Keratinocyte (primary cell): ENCODE measurements at regions not wholly inside any gene's neighbourhood (a gene's known extent, or its start where the extent isn't known, plus 50 kb on each side); places are given as distances from the start of the nearest gene placed in this dataset.

Experiments used
- DNase-seq: peaks from one replicate; pipeline ENCODE4 v3.0.0-alpha.2; 2011; ENCODE audit warnings: low read depth, missing footprints, low spot score
- FAIRE-seq: peaks from 2 replicates; lab custom pipeline; 2011; peaks lifted over from hg19 to GRCh38; lab: Jason Lieb, UNC
- H2AFZ ChIP-seq: 2 replicates; pipeline ENCODE4 v1.6.0; 2012; ENCODE audit warnings: low read length, control low read depth, inconsistent platforms; ENCODE audit not compliant: control insufficient read depth
- H3K27ac ChIP-seq: 2 replicates; pipeline ENCODE4 v1.5.1; 2011; ENCODE audit warnings: low read length; ENCODE audit not compliant: control insufficient read depth, insufficient read depth
- H3K27me3 ChIP-seq: 3 replicates; pipeline ENCODE4 v1.6.0; 2011; ENCODE audit warnings: low read length; ENCODE audit not compliant: control insufficient read depth, insufficient read depth; ENCODE audit errors: extremely low read depth
- H3K36me3 ChIP-seq, 2 experiments: 2 replicates in 1 of 2; 3 replicates in 1 of 2; pipeline ENCODE4 v1.5.1; 2011; ENCODE audit warnings: low read length in 2 of 2, mild to moderate bottlenecking in 1 of 2; ENCODE audit not compliant: control insufficient read depth in 2 of 2, insufficient read depth in 2 of 2; ENCODE audit errors: extremely low read depth in 1 of 2
- H3K4me1 ChIP-seq: 3 replicates; pipeline ENCODE4 v1.5.1; 2011; ENCODE audit warnings: low read length; ENCODE audit not compliant: control insufficient read depth, insufficient read depth; ENCODE audit errors: extremely low read depth
- H3K4me2 ChIP-seq: 3 replicates; pipeline ENCODE4 v1.6.0; 2011; ENCODE audit warnings: low read depth, low read length; ENCODE audit not compliant: control insufficient read depth, insufficient read depth; ENCODE audit errors: extremely low read depth
- H3K4me3 ChIP-seq, 3 experiments: fragments of 200-600 bp in 1 of 3; sonication (generic) in 1 of 3; 2 replicates in 2 of 3; 3 replicates in 1 of 3; pipeline ENCODE4 v1.5.1; 2011 to 2016; ENCODE audit warnings: low read length in 3 of 3, mild to moderate bottlenecking in 3 of 3, control low read depth in 2 of 3, inconsistent platforms in 1 of 3, low read depth in 1 of 3, mixed read lengths in 1 of 3, mixed run types in 1 of 3, moderate library complexity in 1 of 3; ENCODE audit not compliant: control insufficient read depth in 2 of 3, insufficient read depth in 2 of 3; ENCODE audit errors: extremely low read depth in 1 of 3
- H3K79me2 ChIP-seq: 2 replicates; pipeline ENCODE4 v1.6.0; 2012; ENCODE audit warnings: low read length; ENCODE audit not compliant: control insufficient read depth, insufficient read depth
- H3K9ac ChIP-seq: 3 replicates; pipeline ENCODE4 v1.6.0; 2011; ENCODE audit warnings: low read length; ENCODE audit not compliant: control insufficient read depth, insufficient read depth; ENCODE audit errors: extremely low read depth
- H3K9me1 ChIP-seq: 3 replicates; pipeline ENCODE4 v1.6.0; 2011; ENCODE audit warnings: low read length; ENCODE audit not compliant: control insufficient read depth, insufficient read depth; ENCODE audit errors: extremely low read depth
- H3K9me3 ChIP-seq: 2 replicates; pipeline ENCODE4 v1.5.1; 2012; ENCODE audit warnings: low read depth, low read length; ENCODE audit not compliant: control insufficient read depth
- H4K20me1 ChIP-seq: 3 replicates; pipeline ENCODE4 v1.6.0; 2011; ENCODE audit warnings: low read length; ENCODE audit not compliant: control insufficient read depth, insufficient read depth; ENCODE audit errors: extremely low read depth
- EZH2 ChIP-seq: IDR thresholded peaks from one replicate; pipeline ENCODE4 v1.6.1; 2012; ENCODE audit warnings: inconsistent platforms, mild to moderate bottlenecking, low read length, moderate library complexity
- dilution Hi-C: fragments of 300-500 bp; cut with MboI; formaldehyde crosslinking; loops from one replicate; pipeline ENCODE4 v1.7.0; 2020; ENCODE audit warnings: low sequenced_read_pairs; ENCODE audit not compliant: extremely low pct_ligation_motif_present
- TF ChIP-seq, protein P1 (sequence below), 3 experiments: IDR thresholded peaks in 1 of 3; conservative IDR thresholded peaks in 1 of 3; optimal IDR thresholded peaks in 1 of 3; 2 replicates in 2 of 3; 3 replicates in 1 of 3; pipeline versions ENCODE3 to v1.5.1; 2011; ENCODE audit warnings: low read length in 3 of 3, mild to moderate bottlenecking in 3 of 3, moderate library complexity in 2 of 3, control low read depth in 1 of 3, inconsistent platforms in 1 of 3; ENCODE audit not compliant: insufficient read depth in 2 of 3; ENCODE audit errors: extremely low read depth in 1 of 3

DNA sequence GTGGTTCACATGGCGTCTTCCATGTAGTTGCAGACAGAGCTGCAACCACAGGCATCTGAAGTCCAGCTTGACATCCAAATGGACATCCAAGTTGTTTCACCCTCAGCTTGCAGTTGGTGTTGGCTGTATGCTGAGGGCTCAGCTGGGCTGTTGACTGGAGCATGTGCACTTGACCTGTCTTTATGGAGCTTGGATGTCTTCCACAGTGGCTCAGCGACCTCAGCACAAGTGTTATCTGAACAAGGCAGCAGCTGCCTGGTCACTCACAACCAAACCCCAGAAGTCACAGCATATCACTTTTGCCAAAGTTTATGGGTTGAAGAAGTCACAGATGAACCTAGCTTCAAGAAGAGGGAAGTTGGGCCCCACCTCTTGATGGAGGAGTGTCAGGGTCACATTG lies 92.9 kb downstream of the TPRA1 start:
- FAIRE-seq: no peak

DNA sequence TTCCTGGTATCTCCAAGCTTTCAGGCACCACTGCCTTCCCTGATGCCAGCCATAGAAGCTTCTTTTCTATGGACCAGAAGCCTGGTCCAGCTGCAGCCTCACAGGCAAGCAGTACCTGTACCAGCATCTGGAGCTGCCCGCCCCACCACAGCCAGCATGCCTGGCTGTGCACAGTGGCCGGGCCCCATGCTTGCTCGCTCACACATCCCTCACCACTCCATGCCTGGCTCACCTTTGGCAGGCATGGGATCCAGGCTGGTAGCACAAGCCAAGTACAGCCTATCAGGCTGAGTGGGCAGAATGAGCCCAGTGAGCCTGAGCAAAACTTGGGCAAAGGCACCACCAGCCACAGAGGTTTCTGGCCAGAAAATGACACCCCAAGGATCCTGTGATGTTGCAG lies 93.4 kb downstream of the TPRA1 start:
- H3K9me1 ChIP-seq: no peaks in the 10 kb centered on the region
- no peaks in the 10 kb centered on the region for H3K9me3 ChIP-seq
- dilution Hi-C loops: no loop called here
- peaks cover 8% of the 10 kb centered on the region for H3K27me3 ChIP-seq
- H3K4me3 ChIP-seq: no peak overlapping the region
- FAIRE-seq (no peak), DNase-seq (no peak)
- no peaks in the 10 kb centered on the region for H3K4me1 ChIP-seq
- no peak for TF ChIP-seq EZH2
- TF ChIP-seq, protein P1, sequence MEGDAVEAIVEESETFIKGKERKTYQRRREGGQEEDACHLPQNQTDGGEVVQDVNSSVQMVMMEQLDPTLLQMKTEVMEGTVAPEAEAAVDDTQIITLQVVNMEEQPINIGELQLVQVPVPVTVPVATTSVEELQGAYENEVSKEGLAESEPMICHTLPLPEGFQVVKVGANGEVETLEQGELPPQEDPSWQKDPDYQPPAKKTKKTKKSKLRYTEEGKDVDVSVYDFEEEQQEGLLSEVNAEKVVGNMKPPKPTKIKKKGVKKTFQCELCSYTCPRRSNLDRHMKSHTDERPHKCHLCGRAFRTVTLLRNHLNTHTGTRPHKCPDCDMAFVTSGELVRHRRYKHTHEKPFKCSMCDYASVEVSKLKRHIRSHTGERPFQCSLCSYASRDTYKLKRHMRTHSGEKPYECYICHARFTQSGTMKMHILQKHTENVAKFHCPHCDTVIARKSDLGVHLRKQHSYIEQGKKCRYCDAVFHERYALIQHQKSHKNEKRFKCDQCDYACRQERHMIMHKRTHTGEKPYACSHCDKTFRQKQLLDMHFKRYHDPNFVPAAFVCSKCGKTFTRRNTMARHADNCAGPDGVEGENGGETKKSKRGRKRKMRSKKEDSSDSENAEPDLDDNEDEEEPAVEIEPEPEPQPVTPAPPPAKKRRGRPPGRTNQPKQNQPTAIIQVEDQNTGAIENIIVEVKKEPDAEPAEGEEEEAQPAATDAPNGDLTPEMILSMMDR (optimal IDR thresholded peaks at IDR 0.05 in 1 of 3, IDR thresholded peaks at IDR 0.05 in 1 of 3, conservative IDR thresholded peaks at IDR 0.05 in 1 of 3; ENCODE audit: extremely low read depth in 1 of 3, insufficient read depth in 2 of 3, low read length in 3 of 3): no peak
- H3K36me3 ChIP-seq: no peaks in the 10 kb centered on the region
- H3K9ac ChIP-seq: no peak overlapping the region
- H4K20me1 ChIP-seq: no peaks in the 10 kb centered on the region
- H3K79me2 ChIP-seq: no peaks in the 10 kb centered on the region
- H2AFZ ChIP-seq: no peak overlapping the region
- no peak overlapping the region for H3K4me2 ChIP-seq
- H3K27ac ChIP-seq: no peak overlapping the region

More for the DNA sequence above, 92.9 kb downstream of the TPRA1 start:
- no peak for TF ChIP-seq EZH2
- TF ChIP-seq, protein P1 (optimal IDR thresholded peaks at IDR 0.05 in 1 of 3, IDR thresholded peaks at IDR 0.05 in 1 of 3, conservative IDR thresholded peaks at IDR 0.05 in 1 of 3; ENCODE audit: extremely low read depth in 1 of 3, insufficient read depth in 2 of 3, low read length in 3 of 3): no peak
- Histone ChIP-seq H3K9me1 (no peaks in the 10 kb centered on the region), H3K36me3 (no peaks in the 10 kb centered on the region), H3K9ac (no peak overlapping the region), H3K27me3 (peaks cover 4% of the 10 kb centered on the region), H3K79me2 (no peaks in the 10 kb centered on the region), H3K4me2 (no peak overlapping the region), H2AFZ (no peak overlapping the region), H3K27ac (no peak overlapping the region), H3K4me3 (no peak overlapping the region), H3K4me1 (no peaks in the 10 kb centered on the region), H3K9me3 (no peaks in the 10 kb centered on the region), H4K20me1 (no peaks in the 10 kb centered on the region)
- dilution Hi-C loops: no loop called here
- no peak for DNase-seq
